Activated CD8-positive, alpha-beta memory T cell treated with anti-CD3 and anti-CD28 coated beads, Interleukin-2, amount 10 ng/mL, durations not matched to agents 7 days and 5 days (primary cell): ENCODE measurements at regions not wholly inside any gene's neighbourhood (a gene's known extent, or its start where the extent isn't known, plus 50 kb on each side); places are given as distances from the start of the nearest gene placed in this dataset.
A peak's percentile ranks its signal among the peaks of the same experiment; 100 is the strongest.
"Not testable (repeated sequence)": the region's sequence is repeated elsewhere in the genome, so short reads cannot be mapped to it uniquely, and the experiment has no call there.

ENCODE experiments used
- ATAC-seq: fragments of 150-1000 bp; cut with Tn5 transposase; one replicate; pipeline ENCODE4 v1.10.0; 2021; ENCODE audit warnings: moderate library complexity
- CTCF ChIA-PET: fragments of 350-600 bp; sonication (Branson Sonifier 250); formaldehyde crosslinking; loops from one replicate; lab custom pipeline; 2021; ENCODE audit warnings: antibody characterized with exemption; lab: Charles Lee
- DNase-seq: peaks from one replicate; pipeline ENCODE4 v3.0.0-alpha.2; 2020
- H3K27ac Mint-ChIP-seq: one replicate; pipeline ENCODE4 v1.8.0; 2021; ENCODE audit warnings: mild to moderate bottlenecking, mixed read lengths
- H3K27me3 Mint-ChIP-seq: one replicate; pipeline ENCODE4 v1.8.0; 2021; ENCODE audit warnings: mixed read lengths
- H3K36me3 Mint-ChIP-seq: one replicate; pipeline ENCODE4 v1.8.0; 2021; ENCODE audit warnings: mild to moderate bottlenecking, mixed read lengths
- H3K4me1 Mint-ChIP-seq: one replicate; pipeline ENCODE4 v1.8.0; 2021; ENCODE audit warnings: mixed read lengths
- H3K4me3 Mint-ChIP-seq: one replicate; pipeline ENCODE4 v1.8.0; 2021; ENCODE audit warnings: mild to moderate bottlenecking, moderate library complexity, mixed read lengths
- H3K9me3 Mint-ChIP-seq: one replicate; pipeline ENCODE4 v1.8.0; 2022; ENCODE audit warnings: low read depth, mixed read lengths

GRCh38 chr1:146438543-146438942 is 209.7 kb upstream of the NOTCH2NLA start:
- H3K4me3 Mint-ChIP-seq, H3K9me3 Mint-ChIP-seq, H3K27me3 Mint-ChIP-seq, CTCF ChIA-PET, H3K4me1 Mint-ChIP-seq, ATAC-seq, H3K36me3 Mint-ChIP-seq, DNase-seq, H3K27ac Mint-ChIP-seq: not testable (repeated sequence)

- not testable (repeated sequence) for ATAC-seq, H3K36me3 Mint-ChIP-seq, H3K27me3 Mint-ChIP-seq
Measured at GRCh38 chr1:146416642-146417041, 187.8 kb upstream of the NOTCH2NLA start.

GRCh38 chr1:146415017-146415416 is 186.2 kb upstream of the NOTCH2NLA start:
- CTCF ChIA-PET, H3K27ac Mint-ChIP-seq, H3K9me3 Mint-ChIP-seq, H3K4me3 Mint-ChIP-seq, ATAC-seq, DNase-seq, H3K36me3 Mint-ChIP-seq, H3K27me3 Mint-ChIP-seq: not testable (repeated sequence)
- H3K4me1 Mint-ChIP-seq, result peaks cover 11% of the 10 kb centered on the region

More at GRCh38 chr1:146416642-146417041, 187.8 kb upstream of the NOTCH2NLA start:
- DNase-seq, H3K4me3 Mint-ChIP-seq, CTCF ChIA-PET, H3K27ac Mint-ChIP-seq, H3K9me3 Mint-ChIP-seq, H3K4me1 Mint-ChIP-seq: not testable (repeated sequence)

- H3K27me3 Mint-ChIP-seq, H3K36me3 Mint-ChIP-seq, ATAC-seq, CTCF ChIA-PET, H3K9me3 Mint-ChIP-seq: not testable (repeated sequence)
- peaks cover 12% of the 10 kb centered on the region for H3K4me1 Mint-ChIP-seq
- peak overlapping the region; percentile 69 for H3K27ac Mint-ChIP-seq
- H3K4me3 Mint-ChIP-seq, result peak overlapping the region; percentile 56
- peak; percentile 57 for DNase-seq
Measured at GRCh38 chr1:146413911-146414310, 185.1 kb upstream of the NOTCH2NLA start.

GRCh38 chr1:146411923-146412322 is 183.1 kb upstream of the NOTCH2NLA start:
- DNase-seq, result peak; percentile 75
- ATAC-seq, result peak; percentile 72
- H3K9me3 Mint-ChIP-seq, H3K27me3 Mint-ChIP-seq, CTCF ChIA-PET, H3K36me3 Mint-ChIP-seq: not testable (repeated sequence)
- Mint-ChIP-seq H3K4me1 (peaks cover 12% of the 10 kb centered on the region), H3K27ac (peak overlapping the region; percentile 93), H3K4me3 (peak overlapping the region; percentile 58)

- ATAC-seq (peak; percentile 77), DNase-seq (peak; percentile 71)
- Mint-ChIP-seq H3K4me3 (peak overlapping the region; percentile 20), H3K27ac (peak overlapping the region; percentile 67)
- CTCF ChIA-PET, H3K27me3 Mint-ChIP-seq, H3K36me3 Mint-ChIP-seq, H3K4me1 Mint-ChIP-seq, H3K9me3 Mint-ChIP-seq: not testable (repeated sequence)
Measured at GRCh38 chr1:146409817-146410441, 181.1 kb upstream of the NOTCH2NLA start.

GRCh38 chr1:146409116-146409801 is 180.4 kb upstream of the NOTCH2NLA start:
- H3K27me3 Mint-ChIP-seq, H3K27ac Mint-ChIP-seq, H3K4me1 Mint-ChIP-seq, H3K9me3 Mint-ChIP-seq, DNase-seq, CTCF ChIA-PET, H3K36me3 Mint-ChIP-seq: not testable (repeated sequence)
- H3K4me3 Mint-ChIP-seq, result peak overlapping the region; percentile 20
- peak; percentile 78 for ATAC-seq

- ATAC-seq, result peak; percentile 83
- DNase-seq, result peak; percentile 56
- Mint-ChIP-seq H3K4me1 (peaks cover 30% of the 10 kb centered on the region), H3K27ac (peak overlapping the region; percentile 85)
- H3K9me3 Mint-ChIP-seq, CTCF ChIA-PET, H3K4me3 Mint-ChIP-seq, H3K36me3 Mint-ChIP-seq, H3K27me3 Mint-ChIP-seq: not testable (repeated sequence)
Measured at GRCh38 chr1:146401281-146401825, 172.5 kb upstream of the NOTCH2NLA start.

GRCh38 chr1:146400173-146401121 is 171.6 kb upstream of the NOTCH2NLA start:
- Mint-ChIP-seq H3K27ac (peak overlapping the region; percentile 85), H3K4me1 (peaks cover 30% of the 10 kb centered on the region)
- H3K9me3 Mint-ChIP-seq, H3K27me3 Mint-ChIP-seq, CTCF ChIA-PET, ATAC-seq, DNase-seq, H3K36me3 Mint-ChIP-seq, H3K4me3 Mint-ChIP-seq: not testable (repeated sequence)

GRCh38 chr1:146399225-146399624 is 170.4 kb upstream of the NOTCH2NLA start:
- H3K36me3 Mint-ChIP-seq, DNase-seq, H3K4me3 Mint-ChIP-seq, CTCF ChIA-PET, H3K27me3 Mint-ChIP-seq, H3K9me3 Mint-ChIP-seq: not testable (repeated sequence)
- ATAC-seq, result peak; percentile 65
- Mint-ChIP-seq H3K27ac (peak overlapping the region; percentile 88), H3K4me1 (peaks cover 30% of the 10 kb centered on the region)

- H3K27ac Mint-ChIP-seq, result peak overlapping the region; percentile 69
- H3K36me3 Mint-ChIP-seq, CTCF ChIA-PET, H3K9me3 Mint-ChIP-seq, H3K27me3 Mint-ChIP-seq, H3K4me3 Mint-ChIP-seq, DNase-seq, ATAC-seq: not testable (repeated sequence)
- H3K4me1 Mint-ChIP-seq, result peaks cover 28% of the 10 kb centered on the region
Measured at GRCh38 chr1:146396801-146397200, 168.0 kb upstream of the NOTCH2NLA start.

- H3K36me3 Mint-ChIP-seq, CTCF ChIA-PET, H3K4me3 Mint-ChIP-seq, DNase-seq, H3K27ac Mint-ChIP-seq, ATAC-seq, H3K27me3 Mint-ChIP-seq, H3K9me3 Mint-ChIP-seq: not testable (repeated sequence)
- H3K4me1 Mint-ChIP-seq, result peaks cover 23% of the 10 kb centered on the region
Measured at GRCh38 chr1:146396242-146396641, 167.4 kb upstream of the NOTCH2NLA start.

GRCh38 chr1:146393796-146394195 is 165.0 kb upstream of the NOTCH2NLA start:
- CTCF ChIA-PET, H3K27me3 Mint-ChIP-seq: not testable (repeated sequence)

More at GRCh38 chr1:146393796-146394195, 165.0 kb upstream of the NOTCH2NLA start:
- H3K27ac Mint-ChIP-seq, H3K4me1 Mint-ChIP-seq, H3K36me3 Mint-ChIP-seq, DNase-seq, H3K9me3 Mint-ChIP-seq, H3K4me3 Mint-ChIP-seq, ATAC-seq: not testable (repeated sequence)
